Ecto neural progenitor cell (in vitro differentiated cells): ENCODE measurements at regions not wholly inside any gene's neighbourhood (a gene's known extent, or its start where the extent isn't known, plus 50 kb on each side); places are given as distances from the start of the nearest gene placed in this dataset.
A peak's percentile ranks its signal among the peaks of the same experiment; 100 is the strongest.
"Not testable (repeated sequence)": the region's sequence is repeated elsewhere in the genome, so short reads cannot be mapped to it uniquely, and the experiment has no call there.

ENCODE experiments used
- DNase-seq: peaks from one replicate; pipeline ENCODE4 v3.0.0-alpha.2; 2018; ENCODE audit warnings: low spot score

- DNase-seq, result no peak
Measured at GRCh38 chr11:25319127-25319526, 822.3 kb downstream of the LUZP2 start.

GRCh38 chr11:25327656-25328055 is 830.8 kb downstream of the LUZP2 start:
- DNase-seq, result no peak

GRCh38 chr11:25339281-25339680 is 842.4 kb downstream of the LUZP2 start:
- DNase-seq, result no peak

DNA sequence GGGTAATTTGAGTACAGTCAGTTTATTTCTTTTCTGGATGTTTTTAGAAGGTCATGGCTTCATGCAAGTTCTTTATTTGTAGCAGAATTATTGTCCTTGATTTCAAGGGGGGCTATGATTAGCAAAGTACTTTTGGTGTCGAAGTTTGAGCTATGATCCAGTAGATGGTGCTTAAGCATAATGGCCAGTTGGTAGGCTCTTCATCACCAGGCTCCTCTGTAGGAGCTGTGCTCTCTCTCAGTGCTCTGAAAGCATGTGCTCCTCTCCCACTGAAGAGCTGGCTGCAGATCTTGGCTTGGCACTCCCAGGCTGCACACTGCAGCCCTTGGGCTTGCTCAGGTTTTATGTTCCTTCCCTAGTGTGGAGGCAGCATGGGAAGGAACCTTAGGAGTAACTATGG is 852.7 kb downstream of the LUZP2 start:
- no peak for DNase-seq

DNA sequence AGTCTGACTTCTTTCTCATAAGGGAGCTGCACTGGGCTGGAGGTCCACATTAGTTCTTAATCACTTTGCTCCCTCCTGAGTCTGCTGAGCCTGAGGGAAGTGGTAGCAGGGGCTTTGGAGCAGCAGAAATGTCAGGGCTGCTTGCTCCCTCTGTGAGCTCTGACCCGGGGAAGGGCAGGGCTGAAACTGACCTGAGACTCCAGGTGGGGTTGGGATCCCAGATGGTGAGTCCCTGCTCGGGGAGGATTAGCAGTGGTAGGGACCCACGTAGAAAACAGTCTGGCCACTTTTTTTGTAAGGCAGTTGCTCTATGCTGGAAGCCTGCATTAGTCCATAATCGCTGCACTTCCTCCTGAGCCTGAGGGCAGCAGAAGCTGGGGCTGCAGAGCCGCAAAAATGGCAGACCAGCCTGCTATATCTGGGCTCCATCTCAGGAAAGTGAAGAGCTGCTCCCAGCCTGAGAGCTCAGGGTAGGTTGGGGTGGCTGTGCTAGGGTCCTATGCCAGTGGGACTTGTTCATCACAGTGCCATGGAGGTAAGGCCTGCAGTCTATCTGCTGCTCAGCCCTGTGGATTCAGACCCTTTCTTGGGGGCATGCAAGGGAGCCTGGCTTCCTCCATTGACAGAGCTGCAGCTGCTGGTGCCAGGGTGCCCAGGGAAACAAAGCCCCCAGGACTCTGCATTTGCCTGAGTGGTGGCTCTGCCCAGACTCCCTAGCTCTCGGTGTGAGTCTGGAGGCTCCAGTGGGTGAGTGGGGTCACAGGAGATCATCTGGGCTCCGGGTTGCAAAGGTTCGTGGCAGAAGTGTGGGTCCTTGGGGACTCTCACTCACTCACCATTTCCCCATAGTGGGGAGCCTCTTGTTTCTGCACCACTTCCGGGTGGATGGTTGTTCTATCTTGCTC is 854.3 kb downstream of the LUZP2 start:
- DNase-seq, result peak; percentile 38

- no peak for DNase-seq
Measured at GRCh38 chr11:25357133-25357532, 860.3 kb downstream of the LUZP2 start.

DNA sequence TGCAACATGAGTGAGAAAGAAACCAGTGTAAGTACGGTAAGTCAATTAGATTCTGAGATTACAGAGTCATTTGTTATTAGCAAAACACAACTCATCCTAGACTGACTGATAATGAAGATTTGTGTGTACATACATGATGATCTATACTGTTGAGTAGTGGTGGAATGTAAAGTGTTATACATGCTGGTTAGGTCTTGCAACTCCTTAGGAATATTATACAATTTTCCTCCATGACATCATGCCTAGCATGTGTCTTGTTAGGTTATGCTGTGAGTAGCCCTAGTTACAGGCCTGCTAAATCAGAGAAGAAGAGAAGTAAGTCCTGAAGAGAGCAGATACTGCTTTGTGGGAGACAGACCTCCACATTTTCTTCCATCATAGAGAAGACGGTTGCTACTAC is 880.6 kb downstream of the LUZP2 start:
- no peak for DNase-seq

GRCh38 chr11:25396847-25397246 is 900.0 kb downstream of the LUZP2 start:
- DNase-seq, result no peak

DNA sequence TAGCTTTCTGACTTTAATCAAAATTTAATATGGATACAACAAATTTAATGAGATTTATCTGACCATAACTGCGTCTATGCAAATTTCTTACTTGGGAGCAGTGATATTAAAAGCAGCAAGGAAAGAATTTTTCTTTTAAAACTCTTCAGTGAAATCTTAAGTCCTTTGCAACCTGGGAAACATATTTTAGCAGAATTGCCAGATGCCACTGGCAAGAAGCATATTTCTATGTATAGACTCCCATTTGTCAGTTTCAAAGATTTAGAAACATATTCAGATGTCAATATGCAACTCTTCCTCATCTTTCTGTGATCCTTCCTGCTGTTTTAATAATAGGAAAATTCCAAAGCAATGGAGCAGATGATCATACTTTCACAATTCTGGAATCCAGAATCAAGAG is 911.3 kb downstream of the LUZP2 start:
- DNase-seq, result no peak

DNA sequence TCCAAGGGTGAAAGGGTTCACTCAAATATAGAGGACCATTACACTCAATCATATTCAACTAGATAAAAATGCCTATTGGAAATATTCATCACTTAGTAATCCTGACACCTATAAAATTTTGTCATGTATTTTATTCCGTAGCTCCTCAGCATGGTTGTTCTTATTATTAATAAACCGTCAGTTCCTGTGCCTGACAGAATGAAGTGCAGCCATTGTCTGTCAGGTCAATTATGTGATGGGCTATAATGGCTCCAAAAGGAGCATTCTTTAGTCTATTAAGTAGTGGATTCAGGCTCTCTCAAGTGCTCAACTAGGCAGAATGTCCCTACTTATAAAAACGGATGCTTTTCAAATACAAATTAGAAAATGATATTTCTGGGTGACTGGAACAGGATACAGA is 916.1 kb upstream of the ANO3 start:
- DNase-seq, result no peak

DNA sequence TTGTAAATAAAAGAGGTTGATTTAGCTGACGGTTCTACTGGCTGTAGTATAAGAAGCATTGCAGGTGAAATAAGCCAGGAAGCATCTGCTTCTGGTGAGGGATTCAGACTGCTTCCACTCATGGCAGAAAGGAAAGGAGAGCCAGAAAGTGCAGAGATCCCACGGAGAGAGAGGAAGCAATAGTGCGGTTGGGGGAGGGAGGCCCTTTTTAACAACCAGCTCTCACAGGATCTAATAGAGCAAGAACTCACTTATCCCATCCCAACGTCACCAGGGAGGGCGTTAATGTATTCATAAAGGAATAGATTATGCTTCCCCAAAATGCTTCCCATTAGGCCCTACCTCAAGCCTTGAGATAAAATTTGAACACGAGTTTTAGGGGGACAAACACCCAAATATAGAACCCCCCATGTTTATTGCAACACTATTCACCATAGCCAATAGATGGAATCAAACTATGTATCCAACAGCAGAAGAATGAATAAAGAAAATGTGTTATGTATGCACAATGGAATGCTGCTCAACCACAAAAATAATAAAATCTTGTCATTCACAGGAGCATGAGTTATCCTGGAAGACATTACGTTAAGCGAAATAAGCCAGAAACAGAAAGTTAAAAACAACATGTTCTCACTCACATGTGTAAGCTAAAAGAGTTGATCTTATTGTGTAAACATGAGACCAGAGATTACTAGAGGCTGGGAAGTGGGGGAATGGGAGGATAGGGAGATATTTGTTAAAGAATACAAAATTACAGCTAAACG is 908.3 kb upstream of the ANO3 start:
- no peak for DNase-seq

GRCh38 chr11:25432376-25432775 is 899.6 kb upstream of the ANO3 start:
- DNase-seq, result no peak

- DNase-seq, result no peak
Measured at GRCh38 chr11:25435197-25435596, 896.7 kb upstream of the ANO3 start.

DNA sequence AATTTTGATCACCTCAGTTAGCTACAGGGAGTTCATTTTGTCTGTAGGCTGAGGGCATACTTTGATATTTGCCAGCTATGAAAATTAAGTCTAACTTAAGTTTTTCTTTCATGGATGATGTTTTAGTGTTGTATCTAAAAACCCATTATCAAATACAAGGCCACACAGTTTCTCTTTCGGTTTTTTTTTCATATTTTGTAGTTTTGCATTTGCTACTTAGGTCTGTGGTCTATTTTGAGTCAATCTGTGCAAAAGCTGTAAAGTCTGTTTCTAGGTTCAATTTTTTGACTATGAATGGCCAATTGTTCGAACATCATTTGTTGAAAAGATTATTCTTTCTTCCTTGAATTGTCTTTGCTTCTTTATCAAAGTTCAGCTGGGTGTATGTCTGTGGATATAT is 895.6 kb upstream of the ANO3 start:
- DNase-seq, result no peak

- DNase-seq, result no peak
Measured at GRCh38 chr11:25441421-25441820, 890.5 kb upstream of the ANO3 start.

DNA sequence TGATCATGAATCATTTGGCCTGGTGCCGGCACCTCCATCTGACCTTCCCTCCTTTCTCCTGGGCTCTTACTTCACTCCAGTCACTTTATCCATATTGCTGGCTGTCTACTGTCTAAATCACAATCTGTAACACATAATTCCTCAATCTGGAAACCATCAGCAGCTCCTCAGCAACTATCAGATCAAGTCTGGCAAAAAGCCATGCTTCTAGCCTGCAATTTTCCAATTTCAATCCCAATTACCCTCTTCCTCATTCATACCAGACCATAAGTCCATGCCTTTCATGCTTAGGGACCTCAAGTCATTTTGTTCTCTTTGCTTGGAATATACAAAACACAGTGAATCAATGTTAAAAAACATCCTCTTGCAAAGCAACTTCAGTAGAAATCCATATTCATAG is 882.8 kb upstream of the ANO3 start:
- DNase-seq, result no peak

- DNase-seq, result no peak
Measured at GRCh38 chr11:25453471-25453870, 878.5 kb upstream of the ANO3 start.

- no peak for DNase-seq
Measured at GRCh38 chr11:25456211-25456610, 875.7 kb upstream of the ANO3 start.

- no peak for DNase-seq
Measured at GRCh38 chr11:25483915-25484635, 847.9 kb upstream of the ANO3 start.

DNA sequence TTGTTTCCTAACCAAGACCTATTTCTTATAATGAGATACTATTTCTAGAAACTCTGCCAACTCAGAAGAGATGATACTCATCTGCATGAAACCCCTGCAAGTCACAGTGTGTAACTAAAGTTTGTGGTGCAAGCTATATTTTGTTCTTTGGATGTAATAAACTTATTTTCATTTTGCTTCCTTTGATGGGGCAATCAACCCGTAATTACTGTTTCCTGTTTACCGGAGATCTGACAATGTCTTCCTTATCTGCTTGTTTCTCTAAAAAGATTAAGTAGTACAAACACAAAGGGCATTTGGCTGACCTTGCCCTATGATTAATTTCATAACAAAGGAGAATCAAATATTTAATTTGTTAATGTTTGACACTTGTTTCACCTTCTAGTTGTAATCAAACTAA is 846.6 kb upstream of the ANO3 start:
- DNase-seq, result no peak

GRCh38 chr11:25486338-25486737 is 845.6 kb upstream of the ANO3 start:
- not testable (repeated sequence) for DNase-seq

DNA sequence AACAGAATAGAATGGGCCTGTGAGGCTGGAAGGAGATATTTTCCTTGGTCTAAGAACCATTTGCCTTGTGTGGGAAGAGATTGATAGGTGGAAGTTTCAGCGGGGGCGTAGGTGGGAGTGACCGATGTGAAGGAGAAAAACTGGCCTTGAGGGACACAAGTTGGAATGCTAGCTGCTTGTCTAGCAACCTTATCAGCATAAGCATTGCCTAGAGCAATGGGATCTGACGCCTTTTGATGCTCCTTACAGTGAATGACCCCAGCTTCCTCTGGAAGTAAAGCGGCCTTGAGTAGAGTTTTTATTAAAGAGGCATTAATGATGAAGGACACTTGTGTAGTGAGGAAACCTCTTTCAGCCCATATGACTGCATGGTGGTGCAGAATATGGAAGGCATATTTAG is 843.8 kb upstream of the ANO3 start:
- DNase-seq, result not testable (repeated sequence)

GRCh38 chr11:25501426-25501825 is 830.5 kb upstream of the ANO3 start:
- DNase-seq, result not testable (repeated sequence)
